Tongue (tissue), 1 donor: ENCODE measurements at regions not wholly inside any gene's neighbourhood (a gene's known extent, or its start where the extent isn't known, plus 50 kb on each side); places are given as distances from the start of the nearest gene placed in this dataset.

Source experiments
- DNase-seq: peaks from one replicate; pipeline ENCODE4 v3.0.0-alpha.2; 2015

DNA sequence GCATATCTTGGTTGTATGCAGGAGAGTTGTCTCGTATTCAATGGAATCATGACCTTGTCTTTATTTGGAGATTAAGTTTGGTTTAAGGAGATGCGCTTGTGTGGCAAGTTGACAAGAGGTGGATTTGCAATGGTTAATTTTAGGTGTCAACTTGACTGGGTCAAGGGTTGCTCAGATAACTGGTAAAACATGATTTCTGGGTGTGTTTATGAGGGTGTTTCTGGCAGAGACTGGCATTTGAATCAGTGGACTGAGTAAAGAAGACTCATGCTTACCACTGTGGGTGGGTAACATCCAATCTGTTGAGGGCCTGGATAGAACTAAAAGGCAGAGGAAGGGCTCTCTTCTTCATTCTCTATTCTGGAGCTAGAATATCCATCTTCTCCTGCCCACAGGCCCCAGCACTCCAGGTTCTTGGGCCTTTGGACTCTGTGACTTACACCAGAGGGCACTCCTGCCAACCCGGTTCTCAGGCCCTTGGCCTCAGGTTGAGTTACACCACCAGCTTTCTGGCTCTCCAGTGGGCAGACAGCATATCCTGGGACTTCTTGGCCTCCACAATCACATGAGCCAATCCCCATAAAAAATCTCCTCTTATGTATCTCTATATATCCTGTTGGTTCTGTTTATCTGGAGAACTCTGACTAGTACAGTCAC is 141.5 kb upstream of the ARID2 start:
- no peak for DNase-seq

DNA sequence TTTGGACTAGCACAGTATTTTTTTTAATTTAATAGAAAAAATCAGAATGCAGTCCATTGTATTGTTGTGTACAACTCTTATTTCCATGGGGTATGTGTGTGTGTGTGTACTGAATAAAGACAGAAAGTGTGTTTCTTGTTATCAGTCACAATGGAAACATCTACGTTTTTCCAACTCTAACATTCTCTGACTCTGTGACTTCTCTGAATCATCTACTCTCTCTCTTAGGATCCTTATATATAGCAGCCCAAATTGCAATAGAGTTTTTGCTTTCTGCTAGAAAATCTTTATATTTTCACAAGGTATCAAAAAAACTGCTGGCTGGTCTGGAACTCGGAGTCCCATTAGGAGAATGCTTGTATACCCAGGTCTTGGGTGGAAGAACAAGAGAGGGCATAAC is 138.9 kb upstream of the ARID2 start:
- no peak for DNase-seq

DNA sequence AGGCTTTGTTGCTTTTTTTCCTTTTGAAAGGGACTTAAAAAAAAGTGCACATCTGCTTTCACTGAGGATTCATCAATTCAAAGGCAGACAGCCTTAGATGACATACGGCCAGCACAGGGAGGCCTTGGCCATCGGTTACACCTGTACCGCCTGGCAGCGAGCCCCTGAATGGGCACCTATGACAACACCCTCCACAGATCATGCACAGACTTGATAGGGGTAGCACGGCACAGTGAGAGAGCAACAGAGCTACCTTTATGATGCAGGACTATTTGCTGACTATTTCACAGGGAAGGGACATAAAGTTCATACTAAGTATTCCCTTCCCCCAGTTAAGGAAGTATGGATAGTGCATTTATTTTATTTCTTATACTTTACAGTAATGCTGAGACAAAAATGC is 137.9 kb upstream of the ARID2 start:
- DNase-seq: no peak

DNA sequence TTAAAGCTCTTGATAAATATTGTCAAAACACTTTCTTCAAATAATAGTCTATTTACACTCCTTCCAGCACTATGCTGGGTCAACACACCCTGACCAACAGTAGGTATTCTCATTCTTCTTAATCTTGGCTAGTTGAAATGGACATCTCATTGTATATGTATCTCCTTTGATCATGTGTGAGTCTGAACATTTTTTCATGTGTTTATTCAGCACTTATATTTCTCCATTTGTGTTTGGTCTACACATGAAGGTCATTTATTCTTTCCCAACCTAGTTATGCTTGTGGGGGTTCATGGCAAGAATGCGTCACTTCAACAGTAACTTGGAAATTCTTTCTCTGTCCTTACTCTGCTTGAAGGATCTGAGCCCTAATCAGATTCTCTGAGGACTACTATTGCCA is 133.1 kb upstream of the ARID2 start:
- DNase-seq: no peak

DNA sequence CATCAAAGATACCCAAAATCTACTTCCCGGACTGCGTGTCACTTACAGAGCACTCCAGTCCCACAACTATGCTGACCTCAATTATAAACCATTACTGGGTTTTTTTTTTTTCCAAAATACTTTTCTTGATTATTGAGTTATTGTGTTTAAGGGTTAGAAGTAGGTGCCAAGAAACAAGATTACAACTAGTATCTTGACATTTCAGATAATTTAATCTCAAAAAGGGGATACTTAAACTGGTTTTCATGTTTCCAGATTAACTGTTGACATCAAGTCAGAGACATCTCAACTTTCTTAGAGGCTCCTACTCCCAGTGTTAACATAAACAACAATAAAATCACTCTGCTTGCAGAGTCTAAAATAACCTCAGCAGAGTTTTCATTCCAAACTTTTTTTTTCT is 131.2 kb upstream of the ARID2 start:
- DNase-seq: no peak

DNA sequence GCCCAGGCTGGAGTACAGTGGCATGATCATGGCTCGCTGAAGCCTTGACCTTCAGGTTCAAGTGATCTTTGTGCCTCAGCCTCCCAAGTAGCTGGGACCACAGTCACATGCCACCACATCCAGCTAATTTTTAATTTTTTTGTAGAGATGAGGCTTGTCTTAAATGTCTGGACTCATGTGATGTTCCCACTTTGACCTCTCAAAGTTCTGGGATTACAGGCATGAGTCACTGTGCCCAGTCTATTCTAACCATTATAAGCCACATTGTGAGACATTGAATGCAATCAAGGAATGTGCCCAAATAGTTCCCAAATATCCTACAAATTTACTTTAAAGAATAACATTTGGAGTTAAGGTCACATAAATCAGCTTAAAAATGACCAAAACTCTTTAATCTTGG is 130.7 kb upstream of the ARID2 start:
- no peak for DNase-seq

DNA sequence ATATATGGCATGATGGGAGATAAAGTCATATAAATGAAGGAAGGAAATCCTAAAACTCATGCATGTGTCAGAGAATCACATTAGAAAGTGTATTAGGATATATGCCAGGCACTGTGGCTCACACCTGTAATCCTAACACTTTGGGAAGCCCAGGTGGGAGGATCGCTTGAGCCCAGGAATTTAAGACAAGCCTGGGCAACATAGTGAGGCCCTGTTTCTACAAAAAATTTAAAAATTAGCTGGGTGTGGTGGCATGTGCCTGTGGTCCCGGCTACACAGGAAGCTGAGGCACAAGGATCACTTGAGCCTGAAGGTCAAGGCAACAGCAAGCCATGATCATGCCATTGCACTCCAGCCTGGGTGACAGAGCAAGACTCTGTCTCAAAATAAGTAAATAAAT is 130.3 kb upstream of the ARID2 start:
- no peak for DNase-seq

DNA sequence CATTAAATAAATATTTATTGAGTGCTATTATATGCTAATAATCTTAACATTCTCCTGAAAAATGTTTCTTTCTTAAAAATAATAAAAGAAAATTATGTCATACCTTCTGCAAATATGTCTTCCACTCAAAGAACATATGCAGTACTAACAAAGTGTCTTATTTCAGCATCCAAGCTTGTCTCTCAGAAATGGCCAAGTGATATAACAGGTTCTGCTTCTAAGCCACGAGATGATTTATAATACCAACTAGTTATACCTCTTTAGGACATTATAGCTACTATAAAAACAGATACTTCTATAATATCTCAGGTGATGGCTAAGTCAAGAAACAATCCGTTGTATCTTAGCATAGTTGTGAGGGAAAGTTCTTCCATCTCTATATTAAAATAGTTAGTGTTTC is 128.1 kb upstream of the ARID2 start:
- DNase-seq: no peak

DNA sequence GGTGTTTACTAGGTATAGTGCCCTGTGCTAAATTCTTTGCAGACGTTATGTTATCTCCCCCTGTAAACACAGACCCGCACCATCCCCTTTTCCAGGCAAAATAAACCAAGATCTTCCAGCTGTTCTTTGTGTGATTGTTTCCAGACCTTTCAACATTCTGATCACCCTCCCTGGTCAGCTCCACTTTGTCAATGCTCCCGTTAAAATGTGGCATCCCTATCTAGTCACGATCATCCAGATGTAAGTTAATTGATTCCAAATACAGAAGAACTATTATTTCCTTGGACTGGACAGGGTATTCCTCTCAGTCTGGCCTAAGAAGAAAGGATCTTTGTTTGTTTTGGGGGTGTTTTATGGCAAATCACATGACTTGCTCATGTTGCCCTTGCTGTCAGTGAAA is 127.6 kb upstream of the ARID2 start:
- DNase-seq: no peak

DNA sequence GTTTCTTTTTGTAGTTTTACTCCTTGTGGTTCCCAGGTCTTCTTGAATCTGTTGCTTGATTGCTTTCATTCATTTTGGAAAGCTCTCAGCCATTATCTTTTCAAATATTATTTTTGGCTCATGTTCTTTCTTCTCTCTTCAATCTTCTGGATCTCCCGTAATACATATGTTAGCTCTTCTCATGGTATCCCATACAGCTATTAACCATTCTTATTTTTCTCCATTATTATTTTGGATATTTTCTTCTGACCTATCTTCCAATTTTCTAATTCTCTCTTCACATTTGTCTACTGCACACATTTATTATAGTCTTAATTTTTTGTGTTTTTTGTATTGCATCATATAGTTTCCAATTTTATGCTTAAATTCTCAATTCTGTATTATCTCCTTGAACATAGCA is 123.9 kb upstream of the ARID2 start:
- no peak for DNase-seq

DNA sequence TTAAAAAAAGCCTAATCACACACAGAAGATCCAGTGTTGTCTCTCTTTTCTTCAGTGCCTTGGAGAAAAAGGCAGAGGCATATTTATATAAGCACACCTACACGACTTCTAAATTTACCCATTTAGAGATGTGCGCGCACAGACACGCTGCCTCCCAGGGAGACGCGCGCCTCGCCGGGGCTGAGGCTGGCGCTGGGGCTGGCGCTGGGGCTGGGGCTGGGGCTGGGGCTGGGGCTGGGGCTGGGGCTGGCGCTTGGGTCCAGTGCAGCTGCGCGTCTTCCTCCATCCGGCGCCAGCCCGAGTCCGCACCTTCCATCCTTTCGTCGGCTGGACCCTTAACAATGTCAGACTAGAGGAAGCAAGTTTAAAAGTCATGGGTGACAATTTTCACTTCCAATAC is 118.4 kb upstream of the ARID2 start:
- peak; percentile 5 for DNase-seq

DNA sequence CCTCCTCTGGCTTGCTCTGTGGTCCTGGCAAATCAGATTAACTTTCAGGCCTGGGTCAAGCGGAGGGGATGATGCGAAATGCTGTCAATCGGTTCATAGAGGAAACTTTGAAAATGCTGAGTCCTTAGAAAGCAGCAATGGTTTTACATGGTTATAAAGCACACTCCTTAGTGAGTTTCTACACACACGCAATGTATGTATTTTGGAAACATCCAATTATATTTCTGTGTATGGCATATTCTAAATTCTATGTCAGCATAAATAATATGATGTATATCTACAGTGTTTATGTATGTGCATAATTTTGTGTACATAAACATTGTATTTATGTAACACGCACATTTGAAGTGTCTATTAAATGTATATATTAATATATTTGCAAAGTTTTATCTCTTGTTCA is 118.0 kb upstream of the ARID2 start:
- DNase-seq: no peak

DNA sequence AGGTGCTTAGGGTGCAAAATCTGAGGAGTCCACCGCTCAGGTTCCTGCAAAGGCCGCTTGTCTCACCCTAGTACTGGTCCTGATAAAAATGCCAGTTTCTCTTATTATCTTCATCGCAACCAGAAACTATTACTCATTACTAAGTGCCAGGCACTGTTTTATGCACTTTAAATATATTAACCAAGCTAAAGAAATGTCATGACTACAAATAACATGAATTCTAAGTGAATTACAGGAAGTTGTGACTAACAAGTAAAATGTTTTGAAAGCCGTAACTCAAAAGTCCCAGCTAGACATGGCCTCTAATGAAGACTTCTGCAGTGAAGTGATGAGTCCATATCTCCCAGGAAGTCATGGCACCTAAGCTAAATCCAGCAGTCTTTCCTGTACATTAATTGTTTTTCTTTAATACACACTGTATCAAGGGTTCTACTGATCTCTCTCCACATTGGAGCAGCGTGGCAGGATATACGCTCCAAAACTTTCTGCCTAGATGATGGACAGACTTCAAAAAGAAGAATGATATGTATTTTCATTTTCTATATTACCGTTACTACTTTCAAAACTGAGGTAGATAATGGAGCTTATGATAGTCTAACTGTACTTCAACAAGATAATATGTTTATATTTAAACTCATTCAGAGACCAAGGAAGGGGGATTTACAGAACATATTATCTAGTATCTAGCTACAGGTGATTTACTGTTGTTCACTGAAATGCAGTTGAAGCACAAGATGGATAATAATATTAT is 117.3 kb upstream of the ARID2 start:
- DNase-seq: no peak

DNA sequence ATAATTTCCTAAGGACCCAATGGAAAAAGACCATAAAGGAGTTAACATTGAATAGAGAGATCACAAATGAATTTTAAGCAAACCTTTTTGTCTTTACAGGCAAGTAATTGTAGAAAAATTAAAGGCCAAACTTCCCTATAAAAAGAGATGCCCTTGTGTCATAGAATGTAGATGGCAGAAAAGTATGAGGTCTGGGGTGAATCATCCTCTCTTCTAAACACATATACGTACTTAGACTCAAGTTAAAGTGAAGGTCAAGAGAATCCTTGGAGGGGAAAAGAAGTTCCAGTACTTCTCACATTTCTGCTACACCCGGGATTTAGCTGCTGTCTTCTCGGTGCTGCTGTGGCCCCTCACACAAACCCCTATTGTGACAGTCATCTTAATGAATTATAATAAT is 116.2 kb upstream of the ARID2 start:
- DNase-seq: no peak

DNA sequence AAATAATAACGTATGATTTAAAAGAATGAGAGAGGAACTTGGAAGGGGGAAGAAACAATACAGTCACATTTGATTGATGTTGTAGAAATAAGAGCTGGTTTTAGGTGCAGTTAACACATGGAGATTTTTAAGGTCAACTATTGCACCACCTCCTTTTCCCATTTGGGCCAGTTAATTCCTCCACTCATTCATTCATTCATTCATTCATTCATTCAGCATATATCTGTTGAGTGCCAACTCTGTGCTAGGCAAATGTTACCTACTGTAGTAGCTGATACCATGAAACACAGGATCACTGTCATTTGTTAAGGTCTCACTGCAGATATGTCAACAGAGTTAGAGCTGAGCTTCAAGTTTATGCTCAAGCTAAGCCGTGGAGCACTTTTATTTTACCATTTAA is 115.7 kb upstream of the ARID2 start:
- DNase-seq: no peak

DNA sequence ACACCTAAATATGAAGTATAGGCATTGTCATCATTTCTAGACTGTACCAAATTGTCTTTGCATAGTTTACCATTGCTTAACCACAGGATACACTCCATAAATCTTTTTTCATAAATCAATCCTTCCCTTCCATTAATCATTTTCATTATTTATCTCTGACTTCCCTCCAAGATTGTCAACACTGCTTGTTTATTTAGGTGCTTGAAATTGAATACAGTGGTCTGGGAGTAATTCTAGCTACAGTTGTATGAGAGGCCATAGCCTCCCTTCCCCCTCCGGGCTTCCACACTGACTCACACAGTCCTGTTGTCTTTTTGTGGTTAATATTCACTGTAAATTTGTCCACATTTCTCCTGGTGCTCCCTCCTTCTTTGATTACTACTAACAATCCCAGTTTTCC is 114.2 kb upstream of the ARID2 start:
- no peak for DNase-seq

DNA sequence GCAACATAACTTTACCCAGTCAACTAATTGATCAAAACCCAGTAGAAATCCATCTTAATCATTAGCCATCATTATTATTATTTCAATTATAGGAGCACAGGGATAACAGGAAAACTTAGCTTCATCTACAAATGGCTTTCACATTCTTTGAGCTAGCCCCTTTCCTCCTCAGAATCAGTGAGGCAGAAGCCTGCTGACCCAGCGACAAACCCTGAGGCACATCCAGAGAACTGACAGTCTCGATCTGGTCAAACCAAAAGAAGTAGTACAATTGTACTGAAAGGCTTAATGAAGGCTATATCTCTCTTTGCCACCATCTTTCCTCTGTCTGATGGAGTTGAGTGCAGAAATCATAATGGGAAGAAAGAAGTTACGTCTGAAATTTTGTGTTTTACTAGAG is 109.8 kb upstream of the ARID2 start:
- DNase-seq: no peak

DNA sequence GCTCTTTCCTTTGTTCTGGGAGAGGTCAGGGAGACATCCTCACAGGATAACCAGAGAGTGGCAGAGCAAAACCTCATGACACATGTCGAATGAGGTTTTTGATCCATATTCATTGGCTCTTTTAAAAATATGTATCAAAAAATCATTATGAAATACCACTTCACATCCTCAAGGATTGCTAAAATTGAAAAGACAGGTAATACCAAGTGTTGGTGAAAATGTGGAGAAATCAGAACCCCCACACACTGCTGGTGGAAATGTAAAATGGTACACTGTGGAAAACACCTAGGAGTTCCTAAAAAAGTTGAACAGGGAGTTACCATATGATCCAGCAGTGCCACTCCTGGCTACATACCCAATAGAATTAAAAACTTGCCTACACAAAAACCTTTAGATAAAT is 107.8 kb upstream of the ARID2 start:
- no peak for DNase-seq

DNA sequence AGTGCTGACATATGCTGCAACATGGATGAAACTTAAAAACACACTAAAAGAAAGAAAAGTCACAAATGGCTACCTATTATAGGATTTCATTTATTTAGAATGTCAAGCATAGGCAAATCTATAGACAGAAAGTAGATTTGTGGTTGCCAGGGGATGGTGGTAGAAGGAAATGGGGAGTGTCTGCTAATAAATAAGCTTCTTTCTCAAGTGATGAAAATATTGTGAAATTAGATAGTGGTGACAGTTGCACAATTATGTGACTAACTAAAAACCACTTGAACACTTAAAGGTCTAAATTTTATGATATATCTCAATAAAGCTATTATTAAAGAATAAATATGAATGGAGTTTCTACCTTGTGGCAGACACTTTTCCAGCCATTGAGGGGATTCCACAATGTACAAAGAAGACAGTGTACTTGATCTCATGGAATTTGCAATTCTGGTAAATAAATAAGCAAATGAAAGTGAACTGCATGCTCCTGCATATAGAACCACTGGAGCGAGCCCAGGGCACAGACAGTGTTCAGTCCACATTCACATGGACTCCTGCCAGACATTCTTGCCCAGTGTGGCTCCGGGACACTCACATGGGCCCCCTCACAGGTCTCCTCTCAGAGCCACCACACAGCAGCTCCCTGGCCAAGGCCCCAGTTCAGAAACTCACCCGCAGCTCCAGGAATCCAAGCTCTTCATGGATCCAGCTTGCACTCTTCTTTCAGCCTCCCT is 107.1 kb upstream of the ARID2 start:
- DNase-seq: no peak

DNA sequence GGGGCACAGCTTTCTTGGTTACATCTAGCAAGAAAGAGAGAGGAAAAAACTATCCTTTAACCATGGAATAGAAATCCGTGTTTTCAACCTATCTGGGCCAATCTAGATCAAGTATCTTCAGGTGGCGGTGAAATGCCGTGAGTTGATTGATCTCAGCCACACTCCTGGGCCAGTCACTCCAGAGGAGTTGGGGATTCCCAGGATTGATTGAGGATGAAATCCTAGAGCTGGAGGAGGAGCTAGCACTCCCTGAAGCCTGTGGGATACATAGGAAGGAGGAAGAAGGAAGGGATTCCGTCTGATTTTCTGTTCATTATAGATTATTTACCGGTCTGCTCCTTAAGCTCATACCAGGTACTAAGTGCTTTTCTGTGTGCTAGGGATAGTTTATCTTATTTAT is 106.3 kb upstream of the ARID2 start:
- no peak for DNase-seq

DNA sequence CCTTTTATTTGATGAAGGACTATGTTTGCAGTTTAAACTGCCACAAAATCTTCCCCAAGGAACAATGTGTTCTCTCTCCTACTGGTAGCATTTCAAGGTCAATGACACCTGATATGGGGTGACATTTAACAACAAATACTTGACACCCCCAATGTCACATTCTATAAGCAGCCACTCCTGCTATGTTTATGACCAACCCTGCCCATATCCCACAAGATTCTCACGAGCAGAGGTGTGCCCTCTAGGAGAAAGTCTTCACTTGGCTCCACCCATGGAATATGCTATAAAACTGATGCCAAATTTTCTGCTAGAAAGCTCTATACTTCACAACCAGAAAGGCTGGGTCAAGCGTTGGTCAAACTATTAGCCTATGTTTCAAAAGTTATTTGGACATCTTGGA is 105.6 kb upstream of the ARID2 start:
- DNase-seq: no peak

DNA sequence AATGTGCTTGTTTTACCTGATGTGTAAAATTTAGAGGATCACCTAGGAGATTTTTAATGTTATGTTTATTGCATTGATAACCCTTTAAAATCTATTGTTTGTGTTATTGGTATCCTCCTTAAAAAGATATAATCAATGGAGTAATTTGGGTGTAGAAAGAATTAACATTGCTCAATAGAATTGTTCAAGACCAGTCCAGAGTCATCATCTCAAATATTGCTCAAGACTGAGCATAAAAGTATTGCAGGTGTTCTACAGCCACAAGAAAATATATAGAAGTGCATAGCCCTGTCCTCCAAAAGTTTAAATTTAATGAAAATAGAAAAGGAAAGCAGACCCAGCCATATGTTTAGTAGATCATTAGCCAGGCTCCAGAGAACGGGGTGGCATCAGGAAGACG is 102.5 kb upstream of the ARID2 start:
- DNase-seq: no peak

DNA sequence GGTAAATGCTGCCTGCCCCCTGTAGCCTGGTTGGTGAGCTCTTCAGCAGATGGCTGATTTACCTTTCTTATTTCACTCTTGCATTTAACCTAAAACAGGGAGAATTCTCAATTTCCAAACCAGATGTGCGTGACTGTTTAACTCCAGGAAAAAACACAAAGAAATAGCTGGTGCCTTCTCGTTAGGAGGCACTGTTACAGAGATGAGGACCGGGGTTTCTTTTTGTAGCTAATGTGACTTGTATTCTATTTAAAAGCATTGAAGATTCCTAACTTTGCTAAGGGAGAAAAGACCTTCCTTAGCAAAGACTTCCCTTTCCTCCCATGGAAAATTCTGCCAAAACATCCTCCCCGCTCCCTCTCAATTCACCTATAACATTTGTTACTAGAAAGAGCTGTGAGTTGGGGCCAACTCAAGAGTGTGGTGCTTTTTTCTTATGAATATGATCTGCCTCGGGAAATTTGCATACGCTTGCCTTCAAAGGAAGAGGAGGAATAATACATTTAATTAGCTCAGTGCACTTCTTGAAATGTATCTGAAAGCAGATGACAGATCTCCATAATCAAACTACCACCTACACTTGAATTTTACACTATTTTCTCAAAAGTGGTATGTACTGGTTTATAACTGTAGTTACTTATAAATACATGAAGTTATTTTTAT is 102.0 kb upstream of the ARID2 start:
- no peak for DNase-seq
